ENCODE measurements at regions not wholly inside any gene's neighbourhood (a gene's known extent, or its start where the extent isn't known, plus 50 kb on each side); places are given as distances from the start of the nearest gene placed in this dataset.
"Not testable (repeated sequence)": the region's sequence is repeated elsewhere in the genome, so short reads cannot be mapped to it uniquely, and the experiment has no call there.

DNA sequence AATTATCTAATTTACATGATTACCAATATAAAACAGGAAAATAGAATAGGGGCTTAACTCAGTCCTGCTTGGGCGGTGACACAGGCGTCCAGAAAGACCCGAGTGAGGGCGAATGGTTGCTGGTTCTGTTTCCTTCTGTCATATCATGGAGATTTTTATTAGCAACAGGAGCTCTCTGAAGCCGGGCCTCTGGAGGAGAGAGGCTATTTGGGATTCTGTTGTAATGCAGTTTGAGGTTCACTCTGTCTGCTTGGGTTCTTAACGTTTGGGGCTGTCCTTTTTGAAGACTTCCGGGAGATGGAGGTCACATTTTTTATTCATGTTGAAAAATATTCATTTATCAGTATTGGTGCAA lies 115.7 kb upstream of the ZNF536 start:
- H3K27me3 ChIP-seq = peaks cover 0 to 60% of the 10 kb centered on the region in 2 donors

DNA sequence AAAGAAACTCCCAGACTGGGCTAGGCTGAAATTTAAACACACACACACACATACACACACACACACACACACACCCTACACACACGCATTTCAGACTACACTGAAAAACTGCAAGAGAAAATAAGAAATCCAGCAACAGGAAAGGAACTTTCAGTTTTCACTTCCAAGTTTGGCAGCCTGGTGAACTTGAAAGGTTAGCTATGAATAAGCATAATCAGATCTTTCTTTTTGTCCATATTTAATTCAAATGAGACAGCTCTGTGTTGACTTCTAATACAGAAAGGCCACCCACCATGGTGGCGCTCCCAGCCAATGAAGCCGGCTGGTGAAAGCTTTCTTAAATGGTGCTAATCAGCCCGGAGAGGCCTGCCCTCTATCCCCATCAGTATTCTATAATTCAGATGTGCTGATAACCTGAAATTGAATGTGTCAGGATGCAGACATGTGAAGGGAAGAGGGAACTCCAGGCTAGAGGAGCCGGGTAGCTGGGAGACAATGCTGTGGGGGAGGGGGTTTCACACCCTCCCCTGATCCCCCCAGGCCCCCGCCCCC lies 108.3 kb upstream of the ZNF536 start:
- no peak for DNase-seq (ENCODE audit: low spot score in 2 of 2)
- H3K9me3 ChIP-seq = no peaks in the 10 kb centered on the region
- no peaks in the 10 kb centered on the region for H3K36me3 ChIP-seq
- peaks cover 0 to 28% of the 10 kb centered on the region in 2 donors for H3K27me3 ChIP-seq
- no peak overlapping the region for H3K4me3 ChIP-seq
- intact Hi-C loops (cut with DNase I; ENCODE audit: low total_unique reads) = no loop called here
- H3K27ac ChIP-seq = no peak overlapping the region
- H3K4me1 ChIP-seq = no peaks in the 10 kb centered on the region
- TF ChIP-seq POLR2A (IDR thresholded peaks at IDR 0.05) = no peak
- TF ChIP-seq POLR2AphosphoS5 (IDR thresholded peaks at IDR 0.05) = no peak
- TF ChIP-seq, protein P1, sequence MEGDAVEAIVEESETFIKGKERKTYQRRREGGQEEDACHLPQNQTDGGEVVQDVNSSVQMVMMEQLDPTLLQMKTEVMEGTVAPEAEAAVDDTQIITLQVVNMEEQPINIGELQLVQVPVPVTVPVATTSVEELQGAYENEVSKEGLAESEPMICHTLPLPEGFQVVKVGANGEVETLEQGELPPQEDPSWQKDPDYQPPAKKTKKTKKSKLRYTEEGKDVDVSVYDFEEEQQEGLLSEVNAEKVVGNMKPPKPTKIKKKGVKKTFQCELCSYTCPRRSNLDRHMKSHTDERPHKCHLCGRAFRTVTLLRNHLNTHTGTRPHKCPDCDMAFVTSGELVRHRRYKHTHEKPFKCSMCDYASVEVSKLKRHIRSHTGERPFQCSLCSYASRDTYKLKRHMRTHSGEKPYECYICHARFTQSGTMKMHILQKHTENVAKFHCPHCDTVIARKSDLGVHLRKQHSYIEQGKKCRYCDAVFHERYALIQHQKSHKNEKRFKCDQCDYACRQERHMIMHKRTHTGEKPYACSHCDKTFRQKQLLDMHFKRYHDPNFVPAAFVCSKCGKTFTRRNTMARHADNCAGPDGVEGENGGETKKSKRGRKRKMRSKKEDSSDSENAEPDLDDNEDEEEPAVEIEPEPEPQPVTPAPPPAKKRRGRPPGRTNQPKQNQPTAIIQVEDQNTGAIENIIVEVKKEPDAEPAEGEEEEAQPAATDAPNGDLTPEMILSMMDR (IDR thresholded peaks at IDR 0.05) = no peak

More for the DNA sequence above, 115.7 kb upstream of the ZNF536 start:
- intact Hi-C loops (cut with DNase I; ENCODE audit: low total_unique reads) = loop anchor here (5.0 kb wide), 1 partner anchor 1859 kb away; no protein-coding TSS in a partner anchor
- Histone ChIP-seq H3K4me1 (no peaks in the 10 kb centered on the region), H3K36me3 (no peaks in the 10 kb centered on the region), H3K27ac (no peak overlapping the region), H3K9me3 (no peaks in the 10 kb centered on the region), H3K4me3 (no peak overlapping the region)
- DNase-seq (ENCODE audit: low spot score in 2 of 2) = no peak
- TF ChIP-seq POLR2AphosphoS5 (IDR thresholded peaks at IDR 0.05) (no peak), POLR2A (IDR thresholded peaks at IDR 0.05) (no peak)
- TF ChIP-seq, protein P1 (IDR thresholded peaks at IDR 0.05) = no peak

DNA sequence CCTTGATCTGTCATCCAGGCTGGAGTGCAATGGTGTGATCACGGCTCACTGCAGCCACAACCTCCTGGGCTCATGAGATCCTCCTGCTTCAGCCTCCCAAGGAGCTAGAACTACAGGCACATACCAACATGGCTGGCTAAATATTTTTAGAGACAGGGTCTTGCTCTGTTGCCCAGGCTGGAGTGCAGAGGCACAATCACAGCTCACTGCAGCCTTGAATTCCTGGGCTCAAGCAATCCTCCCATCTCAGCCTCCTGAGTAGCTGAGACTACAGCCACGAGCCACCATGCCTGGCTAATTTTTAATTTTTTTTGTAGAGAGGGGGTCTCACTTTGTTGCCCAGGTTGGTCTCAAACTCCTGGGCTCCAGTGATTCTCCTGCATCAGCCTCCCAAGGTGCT lies 106.3 kb upstream of the ZNF536 start:
- H3K4me1 ChIP-seq; H3K36me3 ChIP-seq; DNase-seq (ENCODE audit: low spot score in 2 of 2); H3K4me3 ChIP-seq; H3K27ac ChIP-seq; H3K9me3 ChIP-seq; intact Hi-C loops (cut with DNase I; ENCODE audit: low total_unique reads): not testable (repeated sequence)
- H3K27me3 ChIP-seq = peaks cover 0 to 23% of the 10 kb centered on the region in 2 donors

DNA sequence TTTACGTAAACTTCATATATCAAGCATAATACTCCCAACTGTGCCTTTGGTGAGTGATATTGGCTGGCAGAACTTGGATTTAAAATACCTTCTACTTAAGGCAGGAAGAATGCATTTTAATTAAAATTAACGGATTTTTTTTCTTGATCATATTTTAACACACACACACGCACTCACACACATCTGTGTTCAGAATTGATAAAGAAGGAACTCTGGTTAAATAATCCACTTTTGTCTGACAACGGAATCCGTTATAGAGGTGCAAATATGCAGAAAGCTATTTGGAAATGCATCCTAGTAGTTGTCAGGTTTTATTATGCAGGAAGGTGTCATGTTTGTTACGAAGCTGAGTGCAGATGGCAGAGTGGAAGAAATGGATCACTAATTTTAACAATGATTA lies 105.5 kb upstream of the ZNF536 start:
- Histone ChIP-seq H3K27me3 (peaks cover 0 to 23% of the 10 kb centered on the region in 2 donors), H3K4me1 (no peaks in the 10 kb centered on the region), H3K9me3 (no peaks in the 10 kb centered on the region), H3K4me3 (no peak overlapping the region), H3K27ac (no peak overlapping the region), H3K36me3 (no peaks in the 10 kb centered on the region)
- intact Hi-C loops (cut with DNase I; ENCODE audit: low total_unique reads) = no loop called here
- TF ChIP-seq POLR2A (IDR thresholded peaks at IDR 0.05) (no peak), POLR2AphosphoS5 (IDR thresholded peaks at IDR 0.05) (no peak)
- TF ChIP-seq, protein P1 (IDR thresholded peaks at IDR 0.05) = no peak
- no peak for DNase-seq (ENCODE audit: low spot score in 2 of 2)

DNA sequence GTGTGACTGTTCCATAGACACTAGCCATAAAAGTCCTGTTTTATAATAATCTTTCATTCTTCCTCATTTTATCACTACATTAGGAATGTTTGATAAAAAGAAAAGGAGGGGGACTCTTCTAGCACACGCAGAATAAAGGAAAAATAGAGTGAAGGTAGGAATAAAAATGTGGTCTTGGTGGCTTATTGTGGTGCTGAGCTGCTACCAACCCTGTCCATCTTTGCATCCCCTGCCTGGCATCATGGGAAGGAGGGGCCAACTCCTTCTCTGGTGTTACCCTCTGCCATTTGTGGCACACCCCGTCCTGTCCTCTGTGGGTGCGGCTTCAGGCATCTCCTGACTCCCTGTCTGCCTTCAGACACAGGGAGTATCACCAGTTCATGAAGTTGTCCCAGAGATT lies 104.9 kb upstream of the ZNF536 start:
- Histone ChIP-seq H3K4me3 (no peak overlapping the region), H3K27ac (no peak overlapping the region), H3K4me1 (no peaks in the 10 kb centered on the region), H3K27me3 (peaks cover 0 to 19% of the 10 kb centered on the region in 2 donors), H3K36me3 (no peaks in the 10 kb centered on the region), H3K9me3 (peaks cover under 1 to 4% of the 10 kb centered on the region in 2 donors)
- TF ChIP-seq, protein P1 (IDR thresholded peaks at IDR 0.05) = no peak
- no peak for TF ChIP-seq POLR2A (IDR thresholded peaks at IDR 0.05)
- no peak for TF ChIP-seq POLR2AphosphoS5 (IDR thresholded peaks at IDR 0.05)
- DNase-seq (ENCODE audit: low spot score in 2 of 2) = no peak
- intact Hi-C loops (cut with DNase I; ENCODE audit: low total_unique reads) = no loop called here

DNA sequence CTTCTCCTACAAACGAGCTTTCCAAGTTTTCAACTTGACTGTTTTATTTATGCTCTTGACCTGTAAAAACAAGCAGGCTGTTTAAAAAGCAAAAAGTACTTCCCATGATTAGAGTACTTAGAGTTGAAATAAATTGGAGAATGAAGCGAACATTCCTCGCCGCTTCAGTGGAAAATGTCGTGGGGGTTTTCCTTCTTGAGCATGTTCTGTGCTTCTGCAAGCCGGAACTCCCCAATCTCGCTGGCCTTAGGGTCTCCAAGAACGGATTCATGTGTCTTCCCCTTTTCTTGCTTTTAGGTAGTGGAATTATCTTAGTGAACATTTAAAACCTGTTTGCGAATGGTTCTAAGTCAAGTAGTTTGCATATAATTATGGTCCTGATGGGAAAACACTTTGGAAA lies 103.6 kb upstream of the ZNF536 start:
- Histone ChIP-seq H3K27ac (no peak overlapping the region), H3K27me3 (peaks cover 0 to 14% of the 10 kb centered on the region in 2 donors), H3K4me1 (no peaks in the 10 kb centered on the region), H3K4me3 (no peak overlapping the region), H3K36me3 (no peaks in the 10 kb centered on the region), H3K9me3 (peaks cover 9 to 16% of the 10 kb centered on the region in 2 donors)
- DNase-seq (ENCODE audit: low spot score in 2 of 2) = no peak
- no peak for TF ChIP-seq POLR2AphosphoS5 (IDR thresholded peaks at IDR 0.05)
- no peak for TF ChIP-seq POLR2A (IDR thresholded peaks at IDR 0.05)
- TF ChIP-seq, protein P1 (IDR thresholded peaks at IDR 0.05) = no peak
- intact Hi-C loops (cut with DNase I; ENCODE audit: low total_unique reads) = no loop called here
